HepG2 (cell line): ENCODE measurements at regions not wholly inside any gene's neighbourhood (a gene's known extent, or its start where the extent isn't known, plus 50 kb on each side); places are given as distances from the start of the nearest gene placed in this dataset.

Experiments used
- ATAC-seq: fragments of 200-7000 bp; cut with Tn5 transposase; 3 replicates; pipeline ENCODE4 v1.9.1; 2020; ENCODE audit warnings: mild to moderate bottlenecking, moderate library complexity
- BruUV-seq: library from RNA; stranded (reverse); fragments of 400-500 nt; replicated peaks from 2 replicates; lab custom pipeline; 2021; lab: Mats Ljungman, UMichigan
- CTCF ChIA-PET: fragments of 300-600 bp; formaldehyde crosslinking; extraction: SDS; loops from one replicate; lab custom pipeline; 2021; ENCODE audit warnings: low total read pairs, inconsistent platforms, low intra/inter-chr PET ratio; lab: Yijun Ruan, JAX
- POLR2A ChIA-PET: fragments of 350-600 bp; sonication (Branson Sonifier 250); formaldehyde crosslinking; loops from one replicate; lab custom pipeline; 2020; ENCODE audit warnings: antibody characterized with exemption, inconsistent platforms; lab: Yijun Ruan, JAX
- DNase-seq: peaks from one replicate; pipeline ENCODE4 v3.0.0-alpha.2; 2015; ENCODE audit warnings: low spot score
- FAIRE-seq: peaks from 3 replicates; lab custom pipeline; 2011; peaks lifted over from hg19 to GRCh38; lab: Jason Lieb, UNC
- H2AFZ ChIP-seq: one replicate; pipeline ENCODE4 v1.6.1; 2011; ENCODE audit warnings: low read length, inconsistent platforms
- H3K27ac ChIP-seq: fragments of 300-600 bp; 3 replicates; pipeline ENCODE4 v1.8.0; 2011; ENCODE audit warnings: mixed run types, mild to moderate bottlenecking, mixed read lengths, low read length, inconsistent platforms; ENCODE audit not compliant: insufficient read depth; ENCODE audit errors: extremely low read length
- H3K27me3 ChIP-seq, 2 experiments: fragments of 200-600 bp in 1 of 2; 2 replicates in 1 of 2; 3 replicates in 1 of 2; pipeline versions ENCODE4 v1.6.0 to v1.8.0; 2011; ENCODE audit warnings: low read length in 2 of 2, mild to moderate bottlenecking in 2 of 2, moderate library complexity in 2 of 2, inconsistent platforms in 1 of 2; ENCODE audit not compliant: insufficient read depth in 2 of 2, control insufficient read depth in 1 of 2
- H3K36me3 ChIP-seq, 2 experiments: fragments of 200-600 bp in 1 of 2; replicated peaks in 1 of 2; 2 replicates in 1 of 2; 3 replicates in 1 of 2; pipeline versions ENCODE4 v1.5.1 to v1.8.0; 2011; ENCODE audit warnings: low read length in 2 of 2, inconsistent platforms in 1 of 2; ENCODE audit not compliant: insufficient read depth in 2 of 2, control insufficient read depth in 1 of 2
- H3K4me1 ChIP-seq: 2 replicates; pipeline ENCODE4 v1.5.1; 2012; ENCODE audit warnings: low read length, inconsistent platforms; ENCODE audit not compliant: insufficient read depth
- H3K4me2 ChIP-seq: 2 replicates; pipeline ENCODE4 v1.6.0; 2011; ENCODE audit warnings: low read depth, low read length, inconsistent platforms
- H3K4me3 ChIP-seq, 3 experiments: fragments of 200-600 bp in 1 of 3; sonication (generic), shearing (Covaris generic) in 1 of 3; replicated peaks in 1 of 3; 2 replicates each; pipeline ENCODE4 v1.5.1; 2011 to 2016; ENCODE audit warnings: low read length in 3 of 3, inconsistent platforms in 2 of 3, low read depth in 2 of 3, mild to moderate bottlenecking in 2 of 3, control low read depth in 1 of 3, mixed read lengths in 1 of 3; ENCODE audit not compliant: insufficient read depth in 1 of 3
- H3K79me2 ChIP-seq: one replicate; pipeline ENCODE4 v1.6.1; 2011; ENCODE audit warnings: low read length, inconsistent platforms; ENCODE audit not compliant: insufficient read depth
- H3K9ac ChIP-seq: 2 replicates; pipeline ENCODE4 v1.6.0; 2011; ENCODE audit warnings: mild to moderate bottlenecking, low read depth, low read length, inconsistent platforms; ENCODE audit not compliant: insufficient read depth
- H3K9me3 ChIP-seq: 2 replicates; pipeline ENCODE4 v1.5.1; 2012; ENCODE audit warnings: mild to moderate bottlenecking, low read length
- H4K20me1 ChIP-seq: 2 replicates; pipeline ENCODE4 v1.6.0; 2011; ENCODE audit warnings: inconsistent platforms, mild to moderate bottlenecking, low read length, moderate library complexity; ENCODE audit not compliant: insufficient read depth
- EEA1 ChIP-seq: sonication (generic); formaldehyde crosslinking; IDR thresholded peaks from 2 replicates; pipeline ENCODE4 v1.5.1; 2020; ENCODE audit warnings: mild to moderate bottlenecking, missing genetic modification reagents, borderline replicate concordance
- GABPA ChIP-seq, 2 experiments: IDR thresholded peaks; 2 replicates each; pipeline ENCODE4 v1.6.1; 2011 to 2016; ENCODE audit warnings: low read depth in 2 of 2, low read length in 1 of 2, missing biosample characterization in 1 of 2, missing genetic modification characterization in 1 of 2
- PCBP1 ChIP-seq: fragments of 200-400 bp; formaldehyde crosslinking; IDR thresholded peaks from 2 replicates; pipeline ENCODE4 v1.6.1; 2017; ENCODE audit warnings: mild to moderate bottlenecking, low read depth, low read length, borderline replicate concordance
- ZNF138 ChIP-seq: sonication (generic); formaldehyde crosslinking; IDR thresholded peaks from 2 replicates; pipeline ENCODE4 v1.5.0; 2020; ENCODE audit warnings: mild to moderate bottlenecking, low read depth, missing genetic modification reagents
- ZNF225 ChIP-seq: sonication (generic); formaldehyde crosslinking; IDR thresholded peaks from 2 replicates; pipeline ENCODE4 v1.4.0; 2020; ENCODE audit warnings: mild to moderate bottlenecking, missing genetic modification reagents
- ZNF230 ChIP-seq: sonication (generic); formaldehyde crosslinking; IDR thresholded peaks from 2 replicates; pipeline ENCODE4 v1.4.0; 2020; ENCODE audit warnings: mild to moderate bottlenecking, missing genetic modification reagents
- ZNF383 ChIP-seq: sonication (generic); formaldehyde crosslinking; IDR thresholded peaks from 2 replicates; pipeline ENCODE4 v1.4.0; 2020; ENCODE audit warnings: missing genetic modification reagents, mild to moderate bottlenecking, borderline replicate concordance
- ZNF558 ChIP-seq: sonication (generic); formaldehyde crosslinking; IDR thresholded peaks from 2 replicates; pipeline ENCODE4 v1.9.0; 2022; ENCODE audit warnings: mild to moderate bottlenecking, missing genetic modification reagents, borderline replicate concordance
- ZNF609 ChIP-seq: sonication (generic); formaldehyde crosslinking; IDR thresholded peaks from 2 replicates; pipeline ENCODE4 v1.4.0; 2020; ENCODE audit warnings: mild to moderate bottlenecking, missing genetic modification reagents, borderline replicate concordance
- WGBS: methylation state at CpG from one replicate; pipeline ENCODE4 v1.1.6; 2017; ENCODE audit warnings: low lambda C conversion rate; 5-methylcytosine and 5-hydroxymethylcytosine counted together
- in situ Hi-C: cut with HindIII; loops from 2 replicates; pipeline ENCODE4 v1.10.0; 2017; ENCODE audit warnings: low pct_unique_long_range_greater_than_20kb; ENCODE audit not compliant: extremely low pct_ligation_motif_present
- intact Hi-C: fragments of 100-400 bp; cut with micrococcal nuclease; formaldehyde crosslinking; loops from one replicate; pipeline ENCODE4 v1.10.0; 2022; ENCODE audit not compliant: unreplicated experiment

- intact Hi-C loops (no loop called here), in situ Hi-C loops (no loop called here)
- 0% methylated on average over 1 of the region's 1 CpG for WGBS
- Histone ChIP-seq H2AFZ (no peak overlapping the region), H3K4me1 (no peaks in the 10 kb centered on the region), H3K4me2 (no peak overlapping the region), H3K27ac (no peak overlapping the region), H3K4me3 (no peak overlapping the region), H4K20me1 (no peaks in the 10 kb centered on the region), H3K9ac (no peak overlapping the region), H3K9me3 (no peaks in the 10 kb centered on the region), H3K27me3 (no peaks in the 10 kb centered on the region), H3K79me2 (no peaks in the 10 kb centered on the region), H3K36me3 (no peaks in the 10 kb centered on the region)
- BruUV-seq: no TSS peak
- DNase-seq (no peak), FAIRE-seq (no peak), ATAC-seq (no peak)
- ChIA-PET CTCF (no interaction called here), POLR2A (no interaction called here)
- TF ChIP-seq ZNF609 (CRISPR knock-in tag) (no peak), ZNF230 (CRISPR knock-in tag) (no peak), GABPA (IDR thresholded peaks at IDR 0.05; ENCODE audit: low read depth, low read length) (no peak), GABPA (CRISPR knock-in tag; IDR thresholded peaks at IDR 0.05; ENCODE audit: low read depth) (no peak), ZNF138 (CRISPR knock-in tag) (no peak), PCBP1 (no peak), ZNF225 (CRISPR knock-in tag) (no peak), EEA1 (CRISPR knock-in tag) (no peak), ZNF383 (no peak), ZNF558 (no peak)
Measured at GRCh38 chr11:107123022-107123421, 104.7 kb upstream of the GUCY1A2 start.
